Mesothelial cell of epicardium (in vitro differentiated cells): ENCODE measurements at regions not wholly inside any gene's neighbourhood (a gene's known extent, or its start where the extent isn't known, plus 50 kb on each side); places are given as distances from the start of the nearest gene placed in this dataset.

ENCODE experiments used
- DNase-seq, 2 experiments: peaks; one replicate each; pipeline ENCODE4 v3.0.0; 2021; ENCODE audit warnings: low spot score in 2 of 2; ENCODE audit not compliant: unreplicated experiment in 2 of 2
- H3K27ac Mint-ChIP-seq: 2 replicates; pipeline ENCODE4 v1.8.0; 2021; ENCODE audit warnings: mixed read lengths
- H3K27me3 Mint-ChIP-seq: 2 replicates; pipeline ENCODE4 v1.8.0; 2021; ENCODE audit warnings: low read depth, mixed read lengths
- H3K36me3 Mint-ChIP-seq: 2 replicates; pipeline ENCODE4 v1.8.0; 2021; ENCODE audit warnings: mixed read lengths
- H3K4me1 Mint-ChIP-seq: 2 replicates; pipeline ENCODE4 v1.8.0; 2021; ENCODE audit warnings: mixed read lengths
- H3K4me3 Mint-ChIP-seq: 2 replicates; pipeline ENCODE4 v1.8.0; 2021; ENCODE audit warnings: mild to moderate bottlenecking, moderate library complexity, mixed read lengths
- H3K9me3 Mint-ChIP-seq: 2 replicates; pipeline ENCODE4 v1.8.0; 2021; ENCODE audit warnings: mixed read lengths
- CTCF ChIP-seq: fragments of 200-600 bp; sonication (generic); IDR thresholded peaks from one replicate; pipeline ENCODE4 v1.5.0; 2021; ENCODE audit warnings: antibody characterized with exemption; ENCODE audit not compliant: unreplicated experiment

GRCh38 chr20:43304598-43304997 is 114.9 kb upstream of the PTPRT start:
- no peak overlapping the region for H3K4me3 Mint-ChIP-seq
- no peaks in the 10 kb centered on the region for H3K27me3 Mint-ChIP-seq
- H3K9me3 Mint-ChIP-seq = peaks cover 23% of the 10 kb centered on the region
- DNase-seq = no peak
- H3K27ac Mint-ChIP-seq = no peak overlapping the region
- no peaks in the 10 kb centered on the region for H3K4me1 Mint-ChIP-seq
- H3K36me3 Mint-ChIP-seq = no peaks in the 10 kb centered on the region
- no peak for TF ChIP-seq CTCF

GRCh38 chr20:43302936-43303335 is 113.2 kb upstream of the PTPRT start:
- no peak overlapping the region for H3K4me3 Mint-ChIP-seq
- H3K9me3 Mint-ChIP-seq = peaks cover 13% of the 10 kb centered on the region
- no peak overlapping the region for H3K27ac Mint-ChIP-seq
- no peaks in the 10 kb centered on the region for H3K27me3 Mint-ChIP-seq
- H3K4me1 Mint-ChIP-seq = no peaks in the 10 kb centered on the region
- no peak for TF ChIP-seq CTCF
- H3K36me3 Mint-ChIP-seq = no peaks in the 10 kb centered on the region
- DNase-seq = no peak

GRCh38 chr20:43300901-43301300 is 111.2 kb upstream of the PTPRT start:
- TF ChIP-seq CTCF = no peak
- H3K9me3 Mint-ChIP-seq = peaks cover 19% of the 10 kb centered on the region
- H3K27me3 Mint-ChIP-seq = no peaks in the 10 kb centered on the region
- H3K4me1 Mint-ChIP-seq = no peaks in the 10 kb centered on the region
- H3K4me3 Mint-ChIP-seq = no peak overlapping the region
- no peak for DNase-seq
- no peak overlapping the region for H3K27ac Mint-ChIP-seq
- no peaks in the 10 kb centered on the region for H3K36me3 Mint-ChIP-seq

GRCh38 chr20:43295781-43296180 is 106.1 kb upstream of the PTPRT start:
- Mint-ChIP-seq H3K36me3 (no peaks in the 10 kb centered on the region), H3K4me1 (no peaks in the 10 kb centered on the region), H3K27ac (no peak overlapping the region), H3K9me3 (peaks cover 17% of the 10 kb centered on the region), H3K4me3 (no peak overlapping the region), H3K27me3 (no peaks in the 10 kb centered on the region)
- DNase-seq = no peak
- no peak for TF ChIP-seq CTCF

GRCh38 chr20:43295263-43295662 is 105.6 kb upstream of the PTPRT start:
- Mint-ChIP-seq H3K4me3 (no peak overlapping the region), H3K27me3 (no peaks in the 10 kb centered on the region), H3K27ac (no peak overlapping the region), H3K9me3 (peaks cover 17% of the 10 kb centered on the region), H3K36me3 (no peaks in the 10 kb centered on the region), H3K4me1 (no peaks in the 10 kb centered on the region)
- no peak for DNase-seq
- no peak for TF ChIP-seq CTCF

GRCh38 chr20:43294031-43294430 is 104.3 kb upstream of the PTPRT start:
- no peak overlapping the region for H3K4me3 Mint-ChIP-seq
- no peaks in the 10 kb centered on the region for H3K27me3 Mint-ChIP-seq
- no peak for TF ChIP-seq CTCF
- no peaks in the 10 kb centered on the region for H3K36me3 Mint-ChIP-seq
- DNase-seq = no peak
- H3K4me1 Mint-ChIP-seq = no peaks in the 10 kb centered on the region
- H3K9me3 Mint-ChIP-seq = peaks cover 17% of the 10 kb centered on the region
- no peak overlapping the region for H3K27ac Mint-ChIP-seq
